GM19324 (cell line): ENCODE measurements at regions not wholly inside any gene's neighbourhood (a gene's known extent, or its start where the extent isn't known, plus 50 kb on each side); places are given as distances from the start of the nearest gene placed in this dataset.

Experiments
- ATAC-seq: cut with Tn5 transposase; IDR thresholded peaks from one replicate; pipeline ENCODE4 v1.9.1; 2021; ENCODE audit warnings: mild to moderate bottlenecking, moderate library complexity; ENCODE audit not compliant: unreplicated experiment, low FRiP score

- ATAC-seq, result no peak
Measured at GRCh38 chr13:59157181-59157580, 1006.5 kb downstream of the DIAPH3 start.

GRCh38 chr13:59166174-59166573 lies 997.6 kb downstream of the DIAPH3 start:
- ATAC-seq, result no peak

DNA sequence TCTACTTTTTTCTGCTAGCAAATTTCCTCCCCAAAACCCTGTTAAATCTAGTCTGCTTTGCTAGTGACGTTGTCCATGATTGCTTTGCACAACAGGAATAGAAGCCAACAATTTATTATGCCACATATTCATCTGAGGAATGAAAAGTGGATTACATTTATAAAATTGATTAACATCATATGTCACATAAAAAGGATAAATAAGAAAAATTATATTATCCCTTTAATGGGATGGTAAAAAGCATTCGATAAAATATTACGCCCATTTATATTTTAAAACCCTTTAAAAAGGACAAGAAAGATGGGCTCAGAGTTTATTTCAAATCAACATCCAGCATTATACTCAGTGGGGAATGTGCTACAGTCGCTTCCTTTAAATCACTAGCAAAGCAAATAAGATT lies 991.7 kb downstream of the DIAPH3 start:
- ATAC-seq, result no peak

GRCh38 chr13:59176775-59177174 lies 987.0 kb downstream of the DIAPH3 start:
- no peak for ATAC-seq

DNA sequence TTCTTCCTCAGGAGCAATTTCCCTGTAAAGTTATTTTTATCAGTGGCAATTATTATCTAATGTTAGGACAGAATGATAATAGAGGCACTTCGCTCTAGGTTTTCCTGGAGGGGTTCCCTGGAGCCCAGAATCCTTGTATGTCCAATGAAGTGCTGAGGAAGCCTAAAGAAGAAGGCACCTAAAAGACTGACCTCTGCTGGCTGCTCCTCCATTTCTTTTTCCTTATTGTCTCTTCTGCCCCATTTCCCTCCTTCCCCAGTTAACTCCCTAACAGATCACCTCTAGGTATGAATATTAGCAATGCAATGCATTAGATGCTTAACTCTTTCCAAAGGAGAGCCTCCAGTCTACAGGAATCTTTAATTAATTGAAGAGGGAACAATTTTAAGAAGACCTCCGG lies 985.4 kb downstream of the DIAPH3 start:
- no peak for ATAC-seq

DNA sequence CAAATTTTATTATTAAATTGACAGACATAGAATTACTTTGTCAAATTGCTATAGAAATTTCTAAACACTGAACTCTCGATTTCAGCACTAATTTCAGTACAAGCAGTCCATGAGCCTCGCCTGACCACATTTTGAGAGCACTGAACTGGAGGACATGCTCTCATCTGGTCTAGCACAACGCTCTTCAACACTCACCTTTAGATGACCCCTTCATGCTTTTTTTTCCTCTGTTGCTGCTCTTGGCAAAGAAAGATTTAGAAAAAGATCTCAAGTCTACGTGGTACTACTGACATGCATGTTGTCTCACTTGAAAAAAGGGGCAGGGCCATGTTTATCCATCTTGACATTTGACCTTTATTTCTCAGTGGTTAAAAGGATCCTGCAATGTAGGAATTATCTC lies 981.5 kb downstream of the DIAPH3 start:
- ATAC-seq, result no peak

- no peak for ATAC-seq
Measured at GRCh38 chr13:59197397-59197796, 966.3 kb downstream of the DIAPH3 start.

GRCh38 chr13:59201841-59202240 lies 961.9 kb downstream of the DIAPH3 start:
- no peak for ATAC-seq

- ATAC-seq, result no peak
Measured at GRCh38 chr13:59203855-59204254, 959.9 kb downstream of the DIAPH3 start.

DNA sequence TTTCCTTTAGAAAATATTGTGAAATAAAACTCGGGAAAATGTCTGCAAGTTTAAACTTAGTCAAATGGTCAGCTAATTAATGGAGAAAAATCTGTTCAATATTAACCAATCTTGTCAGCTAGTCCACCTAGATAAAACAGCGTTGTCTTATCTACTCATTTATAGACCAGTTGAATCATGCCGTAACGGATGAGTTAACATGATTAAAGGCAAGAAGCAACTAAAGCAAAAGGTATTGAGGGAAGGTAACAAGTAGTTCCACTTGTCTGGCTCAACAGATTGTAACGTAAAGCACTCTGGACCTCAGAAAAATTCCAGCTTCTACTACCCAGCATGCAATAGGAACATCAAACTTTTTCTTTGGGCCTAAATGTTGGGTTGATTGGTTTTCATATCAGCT lies 958.2 kb downstream of the DIAPH3 start:
- no peak for ATAC-seq

GRCh38 chr13:59208405-59209195 lies 955.1 kb downstream of the DIAPH3 start:
- no peak for ATAC-seq

- no peak for ATAC-seq
Measured at GRCh38 chr13:59210543-59210942, 953.2 kb downstream of the DIAPH3 start.

GRCh38 chr13:59211606-59212005 lies 952.1 kb downstream of the DIAPH3 start:
- ATAC-seq, result no peak

- ATAC-seq, result no peak
Measured at GRCh38 chr13:59229401-59229800, 934.3 kb downstream of the DIAPH3 start.

- no peak for ATAC-seq
Measured at GRCh38 chr13:59229861-59230260, 933.9 kb downstream of the DIAPH3 start.

GRCh38 chr13:59230484-59231264 lies 933.1 kb downstream of the DIAPH3 start:
- no peak for ATAC-seq

- ATAC-seq, result no peak
Measured at GRCh38 chr13:59236309-59236919, 927.3 kb downstream of the DIAPH3 start.

- ATAC-seq, result no peak
Measured at GRCh38 chr13:59236944-59237343, 926.8 kb downstream of the DIAPH3 start.

GRCh38 chr13:59247171-59247570 lies 916.6 kb downstream of the DIAPH3 start:
- ATAC-seq, result no peak

GRCh38 chr13:59250336-59251189 lies 913.2 kb downstream of the DIAPH3 start:
- no peak for ATAC-seq
